ENCODE measurements at regions not wholly inside any gene's neighbourhood (a gene's known extent, or its start where the extent isn't known, plus 50 kb on each side); places are given as distances from the start of the nearest gene placed in this dataset.

GRCh38 chr2:120554625-120555032, 181.0 kb upstream of the GLI2 start:
- no peaks in the 10 kb centered on the region for H3K27me3 ChIP-seq
- no peaks in the 10 kb centered on the region for H3K9me3 ChIP-seq
- H3K27ac ChIP-seq = no peak overlapping the region
- peaks cover 0 to 35% (median 24%) of the 10 kb centered on the region in 3 donors for H3K4me1 ChIP-seq
- ATAC-seq = no peak
- TF ChIP-seq EP300 (IDR thresholded peaks at IDR 0.05) (no peak), POLR2AphosphoS5 (IDR thresholded peaks at IDR 0.05) (no peak), POLR2A (IDR thresholded peaks at IDR 0.05) (no peak)
- TF ChIP-seq, protein P1, sequence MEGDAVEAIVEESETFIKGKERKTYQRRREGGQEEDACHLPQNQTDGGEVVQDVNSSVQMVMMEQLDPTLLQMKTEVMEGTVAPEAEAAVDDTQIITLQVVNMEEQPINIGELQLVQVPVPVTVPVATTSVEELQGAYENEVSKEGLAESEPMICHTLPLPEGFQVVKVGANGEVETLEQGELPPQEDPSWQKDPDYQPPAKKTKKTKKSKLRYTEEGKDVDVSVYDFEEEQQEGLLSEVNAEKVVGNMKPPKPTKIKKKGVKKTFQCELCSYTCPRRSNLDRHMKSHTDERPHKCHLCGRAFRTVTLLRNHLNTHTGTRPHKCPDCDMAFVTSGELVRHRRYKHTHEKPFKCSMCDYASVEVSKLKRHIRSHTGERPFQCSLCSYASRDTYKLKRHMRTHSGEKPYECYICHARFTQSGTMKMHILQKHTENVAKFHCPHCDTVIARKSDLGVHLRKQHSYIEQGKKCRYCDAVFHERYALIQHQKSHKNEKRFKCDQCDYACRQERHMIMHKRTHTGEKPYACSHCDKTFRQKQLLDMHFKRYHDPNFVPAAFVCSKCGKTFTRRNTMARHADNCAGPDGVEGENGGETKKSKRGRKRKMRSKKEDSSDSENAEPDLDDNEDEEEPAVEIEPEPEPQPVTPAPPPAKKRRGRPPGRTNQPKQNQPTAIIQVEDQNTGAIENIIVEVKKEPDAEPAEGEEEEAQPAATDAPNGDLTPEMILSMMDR (IDR thresholded peaks at IDR 0.05) = no peak
- no peak overlapping the region for H3K4me3 ChIP-seq
- H3K36me3 ChIP-seq = no peaks in the 10 kb centered on the region

DNA sequence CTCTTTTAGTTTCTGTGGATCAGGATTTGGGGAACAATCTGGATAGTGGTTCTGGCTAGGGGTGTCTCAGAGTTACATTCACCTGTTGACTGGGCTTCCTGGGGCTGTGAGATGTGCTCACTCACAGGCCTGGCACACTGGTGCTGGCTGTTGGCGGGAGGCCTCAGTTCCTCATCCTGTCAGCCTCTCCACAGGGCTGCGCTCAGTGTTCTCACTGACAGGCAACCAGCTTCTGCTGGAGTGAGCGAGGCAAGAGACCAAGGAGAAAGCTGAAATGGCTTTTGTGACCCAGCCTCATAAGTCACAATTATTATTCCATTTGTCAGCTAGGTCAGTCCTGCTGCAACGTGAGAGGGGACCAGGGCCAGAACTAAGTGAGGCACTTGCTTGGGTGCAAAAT, 180.6 kb upstream of the GLI2 start:
- TF ChIP-seq POLR2AphosphoS5 (IDR thresholded peaks at IDR 0.05) = no peak
- TF ChIP-seq EP300 (IDR thresholded peaks at IDR 0.05) = no peak
- TF ChIP-seq, protein P1 (IDR thresholded peaks at IDR 0.05) = no peak
- TF ChIP-seq POLR2A (IDR thresholded peaks at IDR 0.05) = no peak
- Histone ChIP-seq H3K36me3 (no peaks in the 10 kb centered on the region), H3K4me1 (peaks cover 0 to 32% (median 24%) of the 10 kb centered on the region in 3 donors), H3K9me3 (no peaks in the 10 kb centered on the region), H3K27me3 (no peaks in the 10 kb centered on the region), H3K4me3 (no peak overlapping the region), H3K27ac (no peak overlapping the region)
- 75% methylated on average over 4 of the region's 4 CpGs; no CpG with 5 or more reads in 1 of the 2 donors for WGBS, 2 donors (ENCODE audit: low coverage in 1 of 2)
- no peak for ATAC-seq

GRCh38 chr2:120556911-120557310, 178.8 kb upstream of the GLI2 start:
- WGBS, 2 donors (ENCODE audit: low coverage in 1 of 2) = 61% methylated on average over 3 of the region's 3 CpGs; no CpG with 5 or more reads in 1 of the 2 donors
- ATAC-seq = no peak
- Histone ChIP-seq H3K27me3 (no peaks in the 10 kb centered on the region), H3K27ac (no peak overlapping the region), H3K36me3 (no peaks in the 10 kb centered on the region), H3K4me1 (peaks cover 0 to 16% (median 15%) of the 10 kb centered on the region in 3 donors), H3K9me3 (no peaks in the 10 kb centered on the region), H3K4me3 (no peak overlapping the region)
- TF ChIP-seq, protein P1 (IDR thresholded peaks at IDR 0.05) = no peak
- no peak for TF ChIP-seq EP300 (IDR thresholded peaks at IDR 0.05)
- TF ChIP-seq POLR2A (IDR thresholded peaks at IDR 0.05) = no peak
- no peak for TF ChIP-seq POLR2AphosphoS5 (IDR thresholded peaks at IDR 0.05)

DNA sequence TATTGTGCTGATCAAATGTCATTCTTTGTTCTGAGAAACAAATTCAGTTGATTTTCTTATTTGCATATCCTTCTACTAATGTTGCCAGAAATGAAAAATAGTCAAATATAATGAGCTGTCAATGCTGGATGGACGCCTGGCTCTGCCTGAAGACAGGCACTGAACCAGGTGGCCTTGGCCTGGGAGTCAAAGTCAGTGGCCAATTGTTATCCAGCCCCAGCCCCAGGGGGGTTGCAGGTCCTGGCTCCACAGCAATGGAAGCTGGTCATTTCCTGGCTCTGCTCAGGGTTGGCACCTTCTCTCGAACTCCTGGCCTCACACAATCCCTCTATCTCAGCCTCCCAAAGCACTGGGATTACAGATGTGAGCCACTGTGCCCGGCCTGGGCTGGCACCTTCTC, 176.8 kb upstream of the GLI2 start:
- H3K36me3 ChIP-seq = no peaks in the 10 kb centered on the region
- H3K4me1 ChIP-seq = no peaks in the 10 kb centered on the region
- no peak overlapping the region for H3K4me3 ChIP-seq
- no peaks in the 10 kb centered on the region for H3K9me3 ChIP-seq
- WGBS, 2 donors (ENCODE audit: low coverage in 1 of 2) = 83% methylated on average over 3 of the region's 3 CpGs; no CpG with 5 or more reads in 1 of the 2 donors
- H3K27ac ChIP-seq = no peak overlapping the region
- H3K27me3 ChIP-seq = no peaks in the 10 kb centered on the region
- no peak for ATAC-seq
- TF ChIP-seq POLR2A (IDR thresholded peaks at IDR 0.05) (no peak), EP300 (IDR thresholded peaks at IDR 0.05) (no peak), POLR2AphosphoS5 (IDR thresholded peaks at IDR 0.05) (no peak)
- TF ChIP-seq, protein P1 (IDR thresholded peaks at IDR 0.05) = no peak

DNA sequence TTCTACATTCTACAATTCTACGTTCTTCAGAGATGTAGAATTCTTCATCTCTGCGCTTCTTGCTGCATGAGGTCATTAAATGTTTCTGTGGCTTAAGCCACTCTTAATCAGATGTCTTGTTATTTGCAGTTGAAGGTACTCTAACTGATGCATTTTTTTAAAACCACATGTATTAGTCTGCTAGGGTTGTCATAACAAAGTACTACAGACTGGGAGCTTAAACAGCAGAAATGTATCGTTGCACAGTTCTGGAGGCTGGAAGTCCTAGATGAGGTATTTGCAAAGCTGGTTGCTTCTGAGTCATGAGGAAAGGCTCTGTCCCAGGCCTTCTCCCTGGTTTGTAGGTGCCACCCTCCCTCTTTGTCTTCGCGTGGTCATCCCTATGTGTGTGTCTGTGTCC, 176.3 kb upstream of the GLI2 start:
- 75 to 94% methylated on average over 4 to 5 of the region's 5 CpGs for WGBS, 2 donors (ENCODE audit: low coverage in 1 of 2)
- TF ChIP-seq POLR2A (IDR thresholded peaks at IDR 0.05) (no peak), POLR2AphosphoS5 (IDR thresholded peaks at IDR 0.05) (no peak), EP300 (IDR thresholded peaks at IDR 0.05) (no peak)
- TF ChIP-seq, protein P1 (IDR thresholded peaks at IDR 0.05) = no peak

More for the DNA sequence above, 176.3 kb upstream of the GLI2 start:
- Histone ChIP-seq H3K4me1 (peaks cover 0 to under 1% (median 0%) of the 10 kb centered on the region in 3 donors), H3K27ac (no peak overlapping the region), H3K27me3 (no peaks in the 10 kb centered on the region), H3K4me3 (no peak overlapping the region), H3K36me3 (no peaks in the 10 kb centered on the region), H3K9me3 (no peaks in the 10 kb centered on the region)
- ATAC-seq = no peak

All from gastroesophageal sphincter (tissue), 4 donors.